Right hindlimb (tissue), 1 donor: ENCODE measurements at regions not wholly inside any gene's neighbourhood (a gene's known extent, or its start where the extent isn't known, plus 50 kb on each side); places are given as distances from the start of the nearest gene placed in this dataset.
"Not testable (repeated sequence)": the region's sequence is repeated elsewhere in the genome, so short reads cannot be mapped to it uniquely, and the experiment has no call there.

Experiments used
- DNase-seq: peaks from one replicate; pipeline ENCODE4 v3.0.0-alpha.2; 2018

DNA sequence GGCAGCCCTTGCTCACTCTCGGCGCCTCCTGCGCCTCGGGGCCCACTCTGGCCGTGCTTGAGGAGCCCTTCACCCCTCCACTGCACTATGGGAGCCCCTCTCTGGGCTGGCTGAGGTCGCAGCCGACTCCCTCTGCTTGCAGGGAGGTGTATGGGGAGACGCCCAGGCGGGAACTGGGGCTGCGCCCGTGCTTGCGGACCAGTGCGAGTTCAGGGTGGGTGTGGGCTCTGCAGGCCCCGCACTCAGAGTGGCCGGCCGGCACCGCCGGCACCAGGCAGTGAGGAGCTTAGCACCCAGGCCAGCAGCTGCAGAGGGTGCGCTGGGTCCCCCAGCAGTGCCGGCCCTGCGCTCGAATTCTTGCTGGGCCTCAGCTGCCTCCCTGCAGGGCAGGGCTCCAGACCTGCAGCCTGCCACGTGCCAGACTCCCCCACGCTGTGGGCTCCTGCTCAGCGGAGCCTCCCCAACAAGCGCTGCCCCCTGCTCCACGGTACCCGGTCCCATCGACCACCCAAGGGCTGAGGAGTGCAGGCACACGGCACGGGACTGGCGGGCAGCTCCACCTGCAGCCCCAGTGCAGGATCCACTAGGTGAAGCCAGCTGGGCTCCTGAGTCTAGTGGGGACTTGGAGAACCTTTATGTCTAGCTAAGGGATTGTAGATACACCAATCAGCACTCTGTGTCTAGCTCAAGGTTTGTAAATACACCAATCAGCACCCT, 54.0 kb upstream of the WWC2 start:
- DNase-seq, result not testable (repeated sequence)

DNA sequence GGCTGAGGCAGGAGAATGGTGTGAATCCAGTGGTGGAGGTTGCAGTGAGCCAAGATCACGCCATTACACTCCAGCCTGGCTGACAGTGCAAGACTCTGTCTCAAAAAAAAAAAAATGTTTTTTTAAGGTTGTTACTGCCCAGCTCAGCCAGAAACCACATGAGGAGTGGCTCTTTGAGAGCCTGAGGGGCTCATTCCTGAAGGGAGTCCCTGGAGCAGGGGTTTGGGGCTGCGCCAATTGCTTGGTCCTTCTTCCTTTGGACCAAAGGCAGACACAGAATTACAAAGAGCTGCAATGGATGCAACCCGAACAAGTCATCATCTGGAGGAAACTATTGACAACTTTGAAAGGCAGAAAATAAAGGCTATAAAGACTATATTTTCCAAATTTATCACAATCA, 60.6 kb upstream of the WWC2 start:
- no peak for DNase-seq

GRCh38 chr4:183035726-183036415, 63.2 kb upstream of the WWC2 start:
- no peak for DNase-seq

GRCh38 chr4:183035256-183035655, 63.8 kb upstream of the WWC2 start:
- no peak for DNase-seq

DNA sequence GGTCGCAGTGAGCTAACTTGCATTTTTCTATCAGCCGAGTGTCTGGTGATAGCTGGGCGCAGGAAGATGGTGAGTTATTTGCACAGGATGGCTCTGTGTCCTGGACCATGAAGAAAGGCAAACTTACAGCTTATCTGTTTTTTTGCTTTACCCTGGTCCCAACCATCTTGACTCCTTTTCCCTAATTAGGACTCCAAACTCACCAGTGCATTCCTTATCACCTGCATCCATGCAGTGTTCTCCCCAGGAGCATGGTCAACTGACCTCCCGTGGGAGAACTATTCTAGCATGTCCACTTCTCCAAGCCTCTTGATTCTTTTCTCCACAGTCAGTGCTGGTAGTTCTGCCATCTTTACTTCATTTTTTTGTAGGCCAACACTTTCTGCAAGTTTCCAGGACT, 68.2 kb upstream of the WWC2 start:
- DNase-seq, result no peak

DNA sequence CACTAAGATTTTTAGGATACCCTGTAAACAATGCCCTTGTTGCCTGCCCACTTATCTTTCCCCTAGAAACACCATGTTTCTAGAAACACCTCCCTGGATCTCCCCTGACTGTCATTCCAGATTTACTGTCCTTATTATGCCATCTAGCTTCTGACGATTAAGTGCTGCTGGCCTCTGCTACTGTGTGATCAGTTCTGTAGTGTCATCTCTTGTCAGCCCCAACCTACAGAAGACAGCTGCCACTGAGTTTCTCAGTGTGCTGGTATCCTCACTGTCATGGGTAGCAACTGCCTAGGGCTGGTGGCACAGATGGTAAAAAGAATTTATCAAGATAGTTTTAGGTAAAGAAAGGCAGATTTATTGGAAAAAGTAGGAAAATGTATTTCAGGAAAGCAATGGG, 68.7 kb upstream of the WWC2 start:
- DNase-seq, result no peak

- DNase-seq, result no peak
Measured at GRCh38 chr4:183029365-183029764, 69.7 kb upstream of the WWC2 start.

GRCh38 chr4:183026701-183027100, 72.4 kb upstream of the WWC2 start:
- DNase-seq, result no peak

DNA sequence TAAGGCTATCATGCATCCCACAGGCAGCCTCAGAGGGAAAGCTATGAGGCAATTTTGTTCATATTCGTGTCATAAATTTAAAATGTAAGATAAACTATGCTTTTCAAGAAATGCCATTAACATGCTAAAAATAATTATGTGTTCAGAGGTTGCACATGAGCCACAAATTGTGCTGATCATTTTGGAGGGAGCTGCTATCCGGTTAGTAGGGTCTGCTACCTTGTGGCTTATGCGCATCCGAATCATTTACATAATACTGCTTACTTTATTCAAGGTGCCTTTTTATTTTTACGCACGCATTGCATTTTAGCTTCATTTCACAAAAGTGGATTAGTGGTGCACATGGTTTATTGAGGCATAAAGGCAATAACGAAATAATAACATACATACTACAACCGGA, 76.4 kb upstream of the WWC2 start:
- no peak for DNase-seq

GRCh38 chr4:183017962-183018361, 81.1 kb upstream of the WWC2 start:
- DNase-seq, result no peak

DNA sequence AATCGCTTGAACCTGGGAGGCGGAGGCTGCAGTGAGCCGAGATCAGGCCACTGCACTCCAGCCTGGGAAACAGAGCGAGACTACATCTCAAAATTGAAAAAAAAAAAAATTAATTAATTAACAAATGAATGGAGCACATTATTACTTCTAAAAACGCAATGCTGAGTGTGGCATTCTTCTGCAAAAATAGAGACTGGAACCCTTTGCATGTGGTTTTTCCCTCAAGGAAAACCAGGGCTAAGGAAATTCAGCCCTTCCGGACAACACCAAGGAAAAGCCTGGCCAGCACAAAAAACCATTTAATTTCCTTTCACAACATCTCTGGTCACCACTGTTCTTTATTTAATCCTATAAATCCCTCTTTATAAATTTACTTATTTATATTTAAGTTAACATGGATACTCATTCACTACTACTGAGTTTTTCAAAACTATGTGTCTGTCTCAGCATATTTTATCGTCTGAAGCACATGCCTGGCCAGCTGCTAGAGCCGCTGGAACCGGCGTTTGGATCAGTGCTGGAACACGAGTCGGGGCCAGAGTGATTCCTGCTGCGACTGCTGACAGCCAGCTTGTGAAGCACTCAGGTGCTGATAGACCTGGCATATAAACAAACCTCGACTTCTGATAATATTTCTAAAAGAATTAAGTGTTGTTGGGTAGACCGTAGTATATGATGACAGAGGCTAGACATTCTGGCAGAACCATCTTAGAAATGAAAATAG, 84.5 kb upstream of the WWC2 start:
- DNase-seq, result peak; percentile 68

GRCh38 chr4:183013730-183014002, 85.4 kb upstream of the WWC2 start:
- DNase-seq, result no peak

GRCh38 chr4:183012879-183013729, 86.0 kb upstream of the WWC2 start:
- no peak for DNase-seq

GRCh38 chr4:183011213-183011907, 87.7 kb upstream of the WWC2 start:
- DNase-seq, result no peak

DNA sequence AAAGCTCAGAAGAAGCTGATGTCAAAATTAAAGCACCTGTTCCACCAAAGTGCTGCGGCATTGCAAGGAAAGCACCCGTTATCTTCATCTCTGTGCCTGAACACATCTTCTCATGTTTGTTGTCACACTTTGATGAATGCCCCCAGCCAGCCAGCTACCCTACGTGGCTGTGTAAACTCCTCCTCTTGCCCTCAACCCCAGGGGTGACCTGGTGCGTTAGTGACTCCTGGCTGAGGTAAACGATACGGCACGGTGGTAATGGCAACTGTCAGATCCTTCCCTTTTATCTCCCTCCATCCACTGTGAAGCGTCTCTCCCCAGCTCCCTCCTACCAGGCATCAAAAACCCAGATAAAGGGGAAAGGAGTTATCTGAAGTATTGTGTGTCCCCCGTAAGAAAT, 90.6 kb upstream of the WWC2 start:
- DNase-seq, result no peak

GRCh38 chr4:183004370-183004769, 87.2 kb upstream of the DCTD start:
- not testable (repeated sequence) for DNase-seq

DNA sequence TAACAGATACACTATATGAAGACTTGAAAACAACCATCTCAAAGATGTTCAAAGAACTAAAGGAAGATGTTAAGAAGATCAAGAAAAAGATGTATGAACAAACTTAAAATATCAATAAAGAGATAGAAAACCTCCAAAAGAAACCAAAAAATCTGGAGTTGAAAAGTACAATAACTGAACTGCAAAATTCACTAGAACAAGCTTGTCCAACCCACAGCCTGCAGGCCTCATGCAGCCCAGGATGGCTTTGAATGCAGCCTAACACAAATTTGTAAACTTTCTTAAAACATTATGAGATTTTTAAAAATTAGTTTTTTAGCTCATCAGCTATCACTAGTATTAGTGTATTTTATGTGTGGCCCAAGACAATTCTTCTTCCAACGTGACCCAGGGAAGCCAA, 77.0 kb upstream of the DCTD start:
- DNase-seq, result no peak

DNA sequence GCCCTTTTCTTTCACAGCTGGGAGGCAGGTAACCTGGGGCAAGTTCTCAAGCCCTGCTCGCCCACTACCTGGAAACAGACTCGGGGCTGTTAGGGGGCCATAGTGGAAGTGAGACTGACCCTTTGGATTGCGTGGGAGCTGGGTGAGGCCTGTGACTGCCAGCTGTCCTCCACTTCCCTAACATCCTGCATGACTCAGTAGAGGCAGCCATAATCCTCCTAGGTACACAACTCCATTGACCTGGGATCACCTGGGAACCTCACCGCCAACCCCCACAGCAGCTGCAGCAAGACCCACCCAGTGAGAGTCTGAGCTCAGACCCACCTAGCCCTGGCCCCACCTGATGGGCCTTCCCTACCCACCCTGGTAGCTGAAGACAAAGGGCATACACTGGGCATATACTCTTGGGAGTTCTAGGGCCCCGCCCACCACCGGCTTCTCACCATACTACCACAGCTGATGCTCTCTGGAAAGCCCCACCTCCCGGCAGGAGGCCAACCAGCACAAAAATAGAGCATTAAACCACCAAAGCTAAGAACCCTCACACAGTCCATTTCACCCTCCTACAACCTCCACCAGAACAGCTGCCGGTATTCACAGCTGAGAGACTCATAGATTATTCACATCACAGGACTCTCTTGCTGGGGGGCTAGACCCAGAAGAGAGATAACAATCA, 61.1 kb upstream of the DCTD start:
- no peak for DNase-seq

DNA sequence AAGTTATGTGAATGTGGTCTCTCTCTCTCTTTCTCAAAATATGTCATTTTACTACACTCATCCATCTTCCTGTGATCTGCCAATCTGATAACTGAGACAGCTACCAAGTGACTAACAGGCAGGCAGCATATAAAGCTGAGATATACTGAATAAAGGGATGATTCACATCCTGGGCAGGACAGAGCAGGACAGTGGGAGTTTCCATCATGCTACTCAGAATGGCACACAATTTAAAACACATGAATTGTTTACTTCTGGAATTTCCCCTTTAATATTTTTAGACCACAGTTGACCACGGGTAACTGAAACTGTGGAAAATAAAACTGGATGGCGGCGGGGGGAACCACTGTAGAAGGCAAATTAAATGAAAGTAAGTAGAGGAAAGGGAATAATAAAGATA, 58.6 kb upstream of the DCTD start:
- DNase-seq, result no peak

GRCh38 chr4:182973941-182974340, 56.8 kb upstream of the DCTD start:
- DNase-seq, result no peak

DNA sequence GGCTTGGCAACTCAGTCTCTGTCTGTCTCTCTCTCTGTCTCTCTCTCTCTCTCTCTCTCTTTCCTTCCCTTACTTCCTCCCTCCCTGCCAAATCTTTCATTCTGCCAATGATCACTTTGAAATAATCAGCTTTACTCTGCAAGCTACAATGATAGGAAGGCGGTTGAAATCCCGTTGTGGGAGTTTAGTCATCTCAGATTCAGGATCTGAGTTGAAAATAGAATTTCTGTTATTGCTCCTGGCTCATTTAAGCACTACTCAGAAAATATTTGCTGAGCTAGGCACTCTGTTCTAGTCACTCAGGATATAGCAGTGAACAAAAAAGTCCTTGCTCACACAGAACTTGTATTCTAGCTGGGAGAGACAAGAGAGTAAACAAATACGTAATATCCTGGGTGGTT, 56.3 kb upstream of the DCTD start:
- DNase-seq, result no peak

DNA sequence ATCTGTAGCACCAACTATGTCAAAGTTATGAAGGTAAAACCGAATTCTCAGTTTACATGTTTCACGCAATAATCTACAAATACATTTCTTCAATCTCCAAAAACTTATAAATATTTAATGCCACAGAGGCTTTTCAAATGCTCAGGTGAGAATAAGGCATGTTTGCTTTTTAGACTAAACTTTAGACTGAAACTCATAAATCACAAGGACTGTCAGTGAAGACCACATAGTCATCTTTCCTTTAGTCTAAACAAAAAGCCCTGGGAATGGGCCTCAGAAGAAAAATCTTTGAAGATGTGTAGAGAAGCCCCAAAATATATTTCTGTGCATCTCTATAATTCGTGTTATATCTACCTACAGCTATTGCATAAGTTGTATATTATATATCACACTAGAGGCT, 54.5 kb upstream of the DCTD start:
- DNase-seq, result no peak
